HEK293 (cell line): ENCODE measurements at regions not wholly inside any gene's neighbourhood (a gene's known extent, or its start where the extent isn't known, plus 50 kb on each side); places are given as distances from the start of the nearest gene placed in this dataset.

ENCODE experiments used
- CTCF ChIA-PET: fragments of 350-600 bp; formaldehyde crosslinking; extraction: SDS; loops from one replicate; lab custom pipeline; 2021; ENCODE audit warnings: antibody characterized with exemption; lab: Yijun Ruan, JAX
- POLR2A ChIA-PET: fragments of 300-600 bp; formaldehyde crosslinking; extraction: SDS; loops from one replicate; lab custom pipeline; 2020; ENCODE audit warnings: antibody characterized with exemption, inconsistent platforms; lab: Yijun Ruan, JAX
- H3K27ac ChIP-seq: fragments of 200-500 bp; sonication (Bioruptor generic); 2 replicates; pipeline ENCODE4 v1.5.1; 2014; ENCODE audit warnings: low read depth, low read length, control low read depth, inconsistent platforms; ENCODE audit errors: extremely low read depth
- H3K36me3 ChIP-seq, 2 experiments: fragments of 200-500 bp in 1 of 2; sonication (Bioruptor generic) in 1 of 2; 1 replicate in 1 of 2; 2 replicates in 1 of 2; pipeline ENCODE4 v1.5.1; 2014 to 2017; ENCODE audit warnings: inconsistent platforms in 2 of 2, low read length in 2 of 2; ENCODE audit not compliant: control insufficient read depth in 2 of 2, insufficient read depth in 1 of 2
- H3K4me1 ChIP-seq: fragments of 200-500 bp; sonication (Bioruptor generic); 2 replicates; pipeline ENCODE4 v1.5.1; 2014; ENCODE audit warnings: mild to moderate bottlenecking, low read length, inconsistent platforms; ENCODE audit not compliant: control insufficient read depth, insufficient read depth
- H3K4me3 ChIP-seq: 2 replicates; pipeline ENCODE4 v1.5.1; 2011; ENCODE audit warnings: low read depth, mild to moderate bottlenecking, control low read depth, low read length, moderate library complexity
- H3K9me3 ChIP-seq: fragments of 200-500 bp; sonication (Bioruptor generic); 2 replicates; pipeline ENCODE4 v1.5.1; 2014; ENCODE audit warnings: low read depth, low read length, inconsistent platforms; ENCODE audit not compliant: control insufficient read depth, insufficient read depth
- IKZF3 ChIP-seq: fragments of 450-650 bp; IDR thresholded peaks from 2 replicates; pipeline ENCODE4 v1.5.0; 2018; ENCODE audit warnings: missing biosample characterization, mild to moderate bottlenecking, missing genetic modification characterization, moderate library complexity
- KLF1 ChIP-seq: fragments of 450-650 bp; formaldehyde crosslinking; IDR thresholded peaks from 2 replicates; pipeline ENCODE4 v1.5.1; 2016; ENCODE audit warnings: missing biosample characterization, missing genetic modification characterization
- MEIS1 ChIP-seq: sonication (generic); formaldehyde crosslinking; IDR thresholded peaks from 2 replicates; pipeline ENCODE4 v1.8.1; 2022; ENCODE audit warnings: missing genetic modification reagents, mild to moderate bottlenecking, borderline replicate concordance
- SALL2 ChIP-seq: fragments of 450-650 bp; formaldehyde crosslinking; IDR thresholded peaks from 2 replicates; pipeline ENCODE4 v1.5.0; 2017; ENCODE audit warnings: missing biosample characterization, mild to moderate bottlenecking, missing genetic modification characterization, borderline replicate concordance
- ZBTB10 ChIP-seq: fragments of 450-650 bp; formaldehyde crosslinking; IDR thresholded peaks from 2 replicates; pipeline ENCODE4 v1.5.1; 2016; ENCODE audit warnings: missing biosample characterization, missing genetic modification characterization
- ZBTB49 ChIP-seq: fragments of 450-650 bp; formaldehyde crosslinking; IDR thresholded peaks from 2 replicates; pipeline ENCODE4 v1.5.1; 2016; ENCODE audit warnings: missing biosample characterization, missing genetic modification characterization, low read depth
- ZNF169 ChIP-seq: fragments of 450-650 bp; formaldehyde crosslinking; IDR thresholded peaks from 2 replicates; pipeline ENCODE4 v1.5.1; 2016; ENCODE audit warnings: missing biosample characterization, missing genetic modification characterization
- ZNF202 ChIP-seq: fragments of 450-650 bp; formaldehyde crosslinking; IDR thresholded peaks from 2 replicates; pipeline ENCODE4 v1.5.1; 2016; ENCODE audit warnings: missing biosample characterization, missing genetic modification characterization, borderline replicate concordance
- ZNF223 ChIP-seq: fragments of 450-650 bp; formaldehyde crosslinking; IDR thresholded peaks from 2 replicates; pipeline ENCODE4 v1.5.1; 2016; ENCODE audit warnings: missing biosample characterization, missing genetic modification characterization
- ZNF248 ChIP-seq: fragments of 450-650 bp; formaldehyde crosslinking; IDR thresholded peaks from 2 replicates; pipeline ENCODE4 v1.5.1; 2017; ENCODE audit warnings: missing biosample characterization, missing genetic modification characterization
- ZNF274 ChIP-seq, 2 experiments: fragments of 200-500 bp in 1 of 2; fragments of 450-650 bp in 1 of 2; sonication (Bioruptor generic) in 1 of 2; formaldehyde crosslinking in 1 of 2; IDR thresholded peaks; 2 replicates each; pipeline versions ENCODE4 v1.5.1 to v1.6.1; 2014 to 2016; ENCODE audit warnings: borderline replicate concordance in 1 of 2, inconsistent platforms in 1 of 2, low read length in 1 of 2, missing biosample characterization in 1 of 2, missing genetic modification characterization in 1 of 2
- ZNF324 ChIP-seq: fragments of 450-650 bp; formaldehyde crosslinking; IDR thresholded peaks from 2 replicates; pipeline ENCODE4 v1.5.1; 2016; ENCODE audit warnings: missing biosample characterization, missing genetic modification characterization
- ZNF629 ChIP-seq: fragments of 450-650 bp; formaldehyde crosslinking; IDR thresholded peaks from 2 replicates; pipeline ENCODE4 v1.5.1; 2017; ENCODE audit warnings: missing biosample characterization, missing genetic modification characterization
- ZNF785 ChIP-seq: fragments of 450-650 bp; formaldehyde crosslinking; IDR thresholded peaks from 2 replicates; pipeline ENCODE4 v1.5.1; 2016; ENCODE audit warnings: missing biosample characterization, missing genetic modification characterization
- TF ChIP-seq, protein P1 (sequence below): fragments of 450-650 bp; formaldehyde crosslinking; IDR thresholded peaks from 2 replicates; pipeline ENCODE4 v1.5.1; 2017; ENCODE audit warnings: missing biosample characterization, missing genetic modification characterization
- TF ChIP-seq, protein P2 (sequence below): fragments of 450-650 bp; formaldehyde crosslinking; IDR thresholded peaks from 2 replicates; pipeline ENCODE4 v1.5.1; 2017; ENCODE audit warnings: missing biosample characterization, missing genetic modification characterization

DNA sequence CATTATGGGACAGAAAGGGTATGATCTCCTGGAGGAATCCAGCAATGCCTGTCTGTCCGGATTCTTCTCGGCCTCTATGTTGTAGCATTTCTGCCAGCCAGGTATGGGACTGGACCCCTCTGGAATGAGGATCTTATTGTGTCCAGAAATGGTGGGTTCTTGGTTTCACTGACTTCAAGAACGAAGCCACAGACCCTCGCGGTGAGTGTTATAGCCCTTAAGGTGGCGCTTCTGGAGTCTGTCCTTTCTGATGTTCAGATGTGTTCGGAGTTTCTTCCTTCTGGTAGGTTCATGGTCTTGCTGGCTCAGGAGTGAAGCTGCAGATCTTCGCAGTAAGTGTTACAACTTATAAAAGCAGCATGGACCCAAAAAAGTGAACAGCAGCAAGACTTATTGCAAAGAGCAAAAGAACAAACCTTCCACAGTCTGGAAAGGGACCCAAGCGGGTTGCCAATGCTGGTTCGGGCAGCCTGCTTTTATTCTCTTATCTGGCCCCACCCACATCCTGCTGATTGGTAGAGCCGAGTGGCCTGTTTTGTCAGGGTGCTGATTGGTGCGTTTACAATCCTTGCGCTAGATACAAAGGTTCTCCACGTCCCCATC, 62.3 kb upstream of the IER3 start (continued):
- TF ChIP-seq ZNF202 = no peak
- TF ChIP-seq ZNF169 = no peak
- TF ChIP-seq KLF1 (tag by site-specific recombination) = no peak
- no peak for TF ChIP-seq ZBTB10 (tag by site-specific recombination)
- TF ChIP-seq ZBTB49 (tag by site-specific recombination) = no peak
- TF ChIP-seq ZNF274 (IDR thresholded peaks at IDR 0.05; ENCODE audit: low read length) = no peak
- TF ChIP-seq ZNF274 (tag by site-specific recombination; IDR thresholded peaks at IDR 0.05; ENCODE audit: borderline replicate concordance) = no peak
- TF ChIP-seq ZNF324 = no peak
- TF ChIP-seq, protein P1, sequence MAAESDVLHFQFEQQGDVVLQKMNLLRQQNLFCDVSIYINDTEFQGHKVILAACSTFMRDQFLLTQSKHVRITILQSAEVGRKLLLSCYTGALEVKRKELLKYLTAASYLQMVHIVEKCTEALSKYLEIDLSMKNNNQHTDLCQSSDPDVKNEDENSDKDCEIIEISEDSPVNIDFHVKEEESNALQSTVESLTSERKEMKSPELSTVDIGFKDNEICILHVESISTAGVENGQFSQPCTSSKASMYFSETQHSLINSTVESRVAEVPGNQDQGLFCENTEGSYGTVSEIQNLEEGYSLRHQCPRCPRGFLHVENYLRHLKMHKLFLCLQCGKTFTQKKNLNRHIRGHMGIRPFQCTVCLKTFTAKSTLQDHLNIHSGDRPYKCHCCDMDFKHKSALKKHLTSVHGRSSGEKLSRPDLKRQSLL (tag by site-specific recombination) = no peak
- TF ChIP-seq, protein P2, sequence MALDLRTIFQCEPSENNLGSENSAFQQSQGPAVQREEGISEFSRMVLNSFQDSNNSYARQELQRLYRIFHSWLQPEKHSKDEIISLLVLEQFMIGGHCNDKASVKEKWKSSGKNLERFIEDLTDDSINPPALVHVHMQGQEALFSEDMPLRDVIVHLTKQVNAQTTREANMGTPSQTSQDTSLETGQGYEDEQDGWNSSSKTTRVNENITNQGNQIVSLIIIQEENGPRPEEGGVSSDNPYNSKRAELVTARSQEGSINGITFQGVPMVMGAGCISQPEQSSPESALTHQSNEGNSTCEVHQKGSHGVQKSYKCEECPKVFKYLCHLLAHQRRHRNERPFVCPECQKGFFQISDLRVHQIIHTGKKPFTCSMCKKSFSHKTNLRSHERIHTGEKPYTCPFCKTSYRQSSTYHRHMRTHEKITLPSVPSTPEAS (tag by site-specific recombination) = no peak
- no peak for TF ChIP-seq IKZF3 (tag by site-specific recombination)
- TF ChIP-seq ZNF629 (tag by site-specific recombination) = no peak
- TF ChIP-seq SALL2 (tag by site-specific recombination) = no peak

GRCh38 chr6:30804333-30804732, 60.0 kb upstream of the IER3 start:
- no peak for TF ChIP-seq ZNF202
- no peak for TF ChIP-seq ZNF248 (tag by site-specific recombination)
- TF ChIP-seq, protein P1 (tag by site-specific recombination) = no peak
- TF ChIP-seq ZNF223 (tag by site-specific recombination) = no peak
- TF ChIP-seq MEIS1 = no peak
- no peak for TF ChIP-seq ZNF785 (tag by site-specific recombination)
- Histone ChIP-seq H3K27ac (no peak overlapping the region), H3K4me3 (no peak overlapping the region), H3K9me3 (no peaks in the 10 kb centered on the region), H3K36me3 (no peaks in the 10 kb centered on the region), H3K4me1 (peaks cover 2% of the 10 kb centered on the region; the same call in 1 of the 2 replicates)
- ChIA-PET POLR2A (no interaction called here), CTCF (interaction anchor here (0.7 to 1.2 kb wide), 3 partner anchors 8 to 278 kb away, joined by 3 read pairs; no protein-coding TSS in a partner anchor)
